ENCODE measurements at regions not wholly inside any gene's neighbourhood (a gene's known extent, or its start where the extent isn't known, plus 50 kb on each side); places are given as distances from the start of the nearest gene placed in this dataset.
"Not testable (repeated sequence)": the region's sequence is repeated elsewhere in the genome, so short reads cannot be mapped to it uniquely, and the experiment has no call there.

DNA sequence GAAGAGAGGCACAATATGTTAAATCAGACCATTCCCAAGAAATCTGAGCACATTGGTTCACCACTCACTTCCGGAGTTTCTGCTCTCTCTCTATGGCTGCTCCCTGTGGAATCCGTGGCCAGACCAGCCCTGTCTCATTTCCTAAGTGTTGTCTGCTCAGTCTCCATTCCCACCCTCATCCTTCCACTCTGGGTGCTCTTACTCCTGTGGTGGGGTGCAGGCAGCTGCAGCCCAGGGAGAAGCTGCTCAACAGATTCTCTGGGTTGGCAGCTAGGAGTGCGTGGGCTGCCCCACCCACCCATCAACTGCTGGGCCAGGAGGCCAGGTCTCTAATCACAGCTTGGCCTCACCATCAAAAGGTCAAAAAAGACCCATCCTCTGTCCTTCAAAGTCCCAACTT is 98.3 kb downstream of the ARL4C start:
- Mint-ChIP-seq H3K27ac (peak overlapping the region; percentile 77), H3K27me3 (ENCODE audit: low read depth) (no peaks in the 10 kb centered on the region), H3K9me3 (peaks cover 12% of the 10 kb centered on the region), H3K36me3 (ENCODE audit: low read depth) (peaks cover 4% of the 10 kb centered on the region), H3K4me1 (ENCODE audit: low read depth) (peaks cover 55% of the 10 kb centered on the region), H3K4me3 (no peak overlapping the region)

GRCh38 chr2:234395891-234396420 is 100.9 kb downstream of the ARL4C start:
- Mint-ChIP-seq H3K27ac (no peak overlapping the region), H3K4me1 (ENCODE audit: low read depth) (peaks cover 54% of the 10 kb centered on the region)

GRCh38 chr2:234394450-234394849 is 102.4 kb downstream of the ARL4C start:
- Mint-ChIP-seq H3K9me3 (no peaks in the 10 kb centered on the region), H3K4me3 (no peak overlapping the region), H3K4me1 (ENCODE audit: low read depth) (peaks cover 44% of the 10 kb centered on the region), H3K27ac (no peak overlapping the region), H3K27me3 (ENCODE audit: low read depth) (no peaks in the 10 kb centered on the region), H3K36me3 (ENCODE audit: low read depth) (peaks cover 5% of the 10 kb centered on the region)

More at GRCh38 chr2:234395891-234396420, 100.9 kb downstream of the ARL4C start:
- Mint-ChIP-seq H3K9me3 (peaks cover 7% of the 10 kb centered on the region), H3K27me3 (ENCODE audit: low read depth) (no peaks in the 10 kb centered on the region), H3K36me3 (ENCODE audit: low read depth) (peaks cover 6% of the 10 kb centered on the region), H3K4me3 (no peak overlapping the region)

GRCh38 chr2:234393354-234393753 is 103.5 kb downstream of the ARL4C start:
- no peaks in the 10 kb centered on the region for H3K27me3 Mint-ChIP-seq (ENCODE audit: low read depth)
- peaks cover 40% of the 10 kb centered on the region for H3K4me1 Mint-ChIP-seq (ENCODE audit: low read depth)
- H3K27ac Mint-ChIP-seq, result peak overlapping the region; percentile 43
- H3K9me3 Mint-ChIP-seq, result no peaks in the 10 kb centered on the region
- H3K36me3 Mint-ChIP-seq (ENCODE audit: low read depth), result peaks cover 4% of the 10 kb centered on the region
- peak overlapping the region; percentile 49 for H3K4me3 Mint-ChIP-seq

DNA sequence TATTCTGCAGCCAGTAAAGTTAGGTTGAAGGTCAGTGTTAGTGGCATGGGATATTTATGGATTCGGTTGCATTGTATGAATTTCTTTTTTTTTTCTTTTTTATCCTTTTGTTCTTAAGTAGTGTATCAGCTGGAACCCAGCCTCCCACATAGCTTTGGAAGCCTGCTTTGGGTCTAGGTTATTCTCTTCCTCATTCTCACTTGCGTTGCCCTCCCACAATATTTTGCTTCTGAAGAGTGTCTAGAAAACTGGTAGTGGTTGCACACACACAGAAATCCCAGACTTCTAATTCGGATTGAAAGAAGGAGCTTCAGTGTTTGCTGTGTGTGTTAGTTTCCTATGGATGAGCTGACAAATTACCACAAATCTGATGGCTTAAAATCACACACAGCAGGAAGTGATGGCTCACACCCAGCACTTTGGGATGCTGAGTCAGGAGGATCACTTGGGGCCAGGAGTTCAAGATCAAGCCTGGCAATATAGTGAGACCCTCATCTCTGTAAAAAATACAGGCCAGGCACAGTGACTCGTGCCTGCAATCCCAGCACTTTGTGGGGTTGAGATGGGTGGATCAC is 104.8 kb downstream of the ARL4C start:
- H3K9me3 Mint-ChIP-seq, result no peaks in the 10 kb centered on the region
- H3K4me1 Mint-ChIP-seq (ENCODE audit: low read depth), result peaks cover 40% of the 10 kb centered on the region
- no peak overlapping the region for H3K4me3 Mint-ChIP-seq

DNA sequence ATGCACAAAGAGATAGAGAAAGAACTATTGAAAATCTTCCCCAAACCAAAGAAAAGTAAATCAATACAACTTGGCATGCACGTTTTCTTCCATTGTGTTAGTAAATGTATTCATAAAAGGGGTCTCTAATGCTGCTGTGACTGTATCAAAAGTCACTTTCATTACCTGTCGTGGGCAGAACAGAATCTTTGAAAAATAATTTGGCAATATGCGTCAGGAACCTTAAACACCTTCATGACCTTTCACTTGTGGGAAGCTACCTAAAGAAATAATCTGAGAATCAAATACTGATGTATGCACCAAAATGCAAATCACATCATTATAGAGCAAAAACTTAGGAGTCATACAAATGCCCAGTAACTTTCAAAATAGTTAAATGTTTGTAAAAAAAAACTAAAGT is 105.3 kb downstream of the ARL4C start:
- Mint-ChIP-seq H3K9me3 (peaks cover 2% of the 10 kb centered on the region), H3K4me1 (ENCODE audit: low read depth) (peaks cover 42% of the 10 kb centered on the region), H3K27me3 (ENCODE audit: low read depth) (no peaks in the 10 kb centered on the region), H3K4me3 (no peak overlapping the region), H3K36me3 (ENCODE audit: low read depth) (peaks cover 8% of the 10 kb centered on the region), H3K27ac (no peak overlapping the region)

More for the DNA sequence above, 104.8 kb downstream of the ARL4C start:
- Mint-ChIP-seq H3K27me3 (ENCODE audit: low read depth) (no peaks in the 10 kb centered on the region), H3K36me3 (ENCODE audit: low read depth) (peaks cover 6% of the 10 kb centered on the region), H3K27ac (no peak overlapping the region)

- Mint-ChIP-seq H3K36me3 (ENCODE audit: low read depth) (peaks cover 11% of the 10 kb centered on the region), H3K4me1 (ENCODE audit: low read depth) (peaks cover 34% of the 10 kb centered on the region)
- not testable (repeated sequence) for H3K9me3 Mint-ChIP-seq; H3K4me3 Mint-ChIP-seq; H3K27ac Mint-ChIP-seq; H3K27me3 Mint-ChIP-seq (ENCODE audit: low read depth)
These were observed 107.2 kb downstream of the ARL4C start for GRCh38 chr2:234389661-234390060.

- H3K9me3 Mint-ChIP-seq, result peaks cover 13% of the 10 kb centered on the region
- peaks cover 24% of the 10 kb centered on the region for H3K4me1 Mint-ChIP-seq (ENCODE audit: low read depth)
- H3K27ac Mint-ChIP-seq, result no peak overlapping the region
- H3K4me3 Mint-ChIP-seq, result no peak overlapping the region
- no peaks in the 10 kb centered on the region for H3K27me3 Mint-ChIP-seq (ENCODE audit: low read depth)
- peaks cover 11% of the 10 kb centered on the region for H3K36me3 Mint-ChIP-seq (ENCODE audit: low read depth)
These were observed 108.3 kb downstream of the ARL4C start for GRCh38 chr2:234388591-234388990.

GRCh38 chr2:234386971-234387370 is 109.9 kb downstream of the ARL4C start:
- Mint-ChIP-seq H3K4me3 (no peak overlapping the region), H3K27me3 (ENCODE audit: low read depth) (no peaks in the 10 kb centered on the region), H3K4me1 (ENCODE audit: low read depth) (peaks cover 9% of the 10 kb centered on the region), H3K27ac (peak overlapping the region; percentile 55), H3K36me3 (ENCODE audit: low read depth) (peaks cover 9% of the 10 kb centered on the region), H3K9me3 (peaks cover 13% of the 10 kb centered on the region)

DNA sequence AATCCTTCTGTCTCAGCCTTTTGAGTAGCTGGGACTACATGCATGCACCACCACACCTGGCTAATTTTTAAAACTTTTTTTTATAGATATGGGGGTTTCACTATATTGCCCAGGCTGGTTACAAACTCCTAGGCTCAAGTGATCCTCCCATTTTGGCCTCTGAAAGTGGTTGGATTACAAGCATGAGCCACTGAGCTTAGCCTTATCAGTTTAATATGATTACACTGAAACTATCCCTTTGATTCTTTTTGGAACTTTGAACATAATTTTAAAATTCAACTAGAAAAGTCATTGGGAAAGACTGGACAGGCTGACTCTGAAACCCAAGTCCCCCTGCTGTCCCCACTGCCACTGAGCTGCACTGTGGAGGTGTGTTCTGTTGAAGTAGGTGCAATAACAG is 114.8 kb downstream of the ARL4C start:
- H3K27ac Mint-ChIP-seq, result no peak overlapping the region
- no peak overlapping the region for H3K4me3 Mint-ChIP-seq
- peaks cover 5% of the 10 kb centered on the region for H3K36me3 Mint-ChIP-seq (ENCODE audit: low read depth)
- peaks cover 2% of the 10 kb centered on the region for H3K4me1 Mint-ChIP-seq (ENCODE audit: low read depth)
- no peaks in the 10 kb centered on the region for H3K27me3 Mint-ChIP-seq (ENCODE audit: low read depth)
- H3K9me3 Mint-ChIP-seq, result peaks cover 13% of the 10 kb centered on the region

DNA sequence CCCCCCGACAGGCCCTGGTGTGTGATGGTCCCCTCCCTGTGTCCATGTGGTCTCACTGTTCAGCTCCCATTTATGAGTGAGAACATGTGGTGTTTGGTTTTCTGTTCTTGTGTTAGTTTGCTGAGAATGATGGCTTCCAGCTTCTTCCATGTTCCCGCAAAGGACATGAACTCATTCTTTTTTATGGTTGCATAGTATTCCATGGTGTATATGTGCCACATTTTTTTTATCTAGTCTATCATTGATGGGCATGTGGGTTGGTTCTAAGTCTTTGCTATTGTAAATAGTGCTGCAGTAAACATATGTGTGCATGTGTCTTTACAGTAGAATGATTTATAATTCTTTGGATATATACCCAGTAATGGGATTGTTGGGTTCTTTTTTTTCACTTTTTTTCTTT is 117.9 kb downstream of the ARL4C start:
- peaks cover 19% of the 10 kb centered on the region for H3K4me1 Mint-ChIP-seq (ENCODE audit: low read depth)
- not testable (repeated sequence) for H3K27ac Mint-ChIP-seq; H3K4me3 Mint-ChIP-seq; H3K27me3 Mint-ChIP-seq (ENCODE audit: low read depth); H3K36me3 Mint-ChIP-seq (ENCODE audit: low read depth); H3K9me3 Mint-ChIP-seq

DNA sequence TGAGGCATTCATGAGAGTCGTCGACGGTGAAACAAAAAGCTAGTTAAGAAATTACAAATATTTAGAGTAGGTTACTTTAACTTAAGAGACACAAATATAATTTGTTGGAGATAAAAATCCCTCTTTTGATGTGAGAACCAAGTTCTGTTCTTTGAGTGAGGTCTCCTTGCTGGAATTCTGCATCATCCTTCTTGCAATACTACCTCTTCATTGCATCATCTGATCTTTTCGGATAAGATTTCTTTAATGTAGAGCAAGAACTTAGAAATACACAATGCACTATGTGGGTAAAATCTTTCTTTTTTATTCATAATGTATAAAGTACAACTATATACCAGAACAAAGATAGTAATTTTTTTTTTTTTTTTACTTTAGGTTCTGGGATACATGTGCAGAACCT is 118.4 kb downstream of the ARL4C start:
- Mint-ChIP-seq H3K36me3 (ENCODE audit: low read depth) (peaks cover 1% of the 10 kb centered on the region), H3K4me3 (no peak overlapping the region), H3K27me3 (ENCODE audit: low read depth) (no peaks in the 10 kb centered on the region), H3K9me3 (no peaks in the 10 kb centered on the region), H3K27ac (no peak overlapping the region), H3K4me1 (ENCODE audit: low read depth) (peaks cover 23% of the 10 kb centered on the region)

DNA sequence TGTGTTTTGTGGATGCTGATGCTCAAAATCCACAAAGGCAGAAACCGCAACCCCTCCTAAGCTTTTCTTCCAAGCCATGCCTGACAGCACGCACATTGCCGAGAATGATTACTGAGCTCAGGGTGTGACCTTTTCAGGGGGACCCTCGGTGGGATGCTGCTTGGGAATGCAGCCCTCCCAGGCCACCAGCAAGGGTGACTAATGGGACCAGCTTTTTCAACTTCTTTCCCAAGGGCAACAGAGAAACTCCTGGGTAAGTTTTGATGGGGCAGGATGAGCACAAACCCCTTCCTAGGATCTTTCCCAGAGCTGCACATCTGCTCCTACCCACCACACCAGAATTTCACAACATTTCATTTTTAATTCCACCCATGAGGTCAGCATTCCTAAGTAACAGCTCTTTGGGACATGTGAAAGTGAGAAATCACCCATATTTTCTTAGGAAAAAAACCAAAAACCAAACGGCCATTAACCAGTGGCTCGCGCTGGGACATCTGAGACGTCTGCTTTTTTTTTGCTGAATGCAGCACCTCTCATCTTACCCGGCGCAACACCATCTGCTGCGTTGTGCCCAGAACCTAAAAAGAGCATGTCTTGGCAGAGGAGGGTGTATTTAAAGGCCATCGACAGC is 119.0 kb downstream of the ARL4C start:
- H3K9me3 Mint-ChIP-seq, result no peaks in the 10 kb centered on the region
- peaks cover 28% of the 10 kb centered on the region for H3K4me1 Mint-ChIP-seq (ENCODE audit: low read depth)
- H3K27ac Mint-ChIP-seq, result no peak overlapping the region
- H3K27me3 Mint-ChIP-seq (ENCODE audit: low read depth), result no peaks in the 10 kb centered on the region
- no peak overlapping the region for H3K4me3 Mint-ChIP-seq
- peaks cover 5% of the 10 kb centered on the region for H3K36me3 Mint-ChIP-seq (ENCODE audit: low read depth)

DNA sequence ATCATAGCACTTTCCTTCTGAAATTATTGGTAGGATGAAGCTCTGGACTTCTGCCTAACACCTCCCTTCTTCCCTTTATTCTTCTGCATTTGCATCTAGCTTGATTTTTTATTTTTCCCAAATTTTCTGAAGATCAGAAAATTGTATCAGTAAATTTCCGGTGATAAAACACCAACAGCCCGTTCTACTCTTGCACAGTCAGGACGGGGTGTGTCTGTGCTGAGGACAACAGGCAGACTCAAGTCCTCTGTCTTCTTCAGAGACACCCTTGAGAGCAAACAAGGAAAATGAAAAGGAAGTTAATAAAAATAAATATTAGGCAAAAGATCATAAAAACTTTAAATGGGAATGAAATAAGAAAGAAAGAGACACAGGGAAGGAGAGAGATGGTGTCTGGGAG is 120.7 kb downstream of the ARL4C start:
- Mint-ChIP-seq H3K4me3 (no peak overlapping the region), H3K27me3 (ENCODE audit: low read depth) (no peaks in the 10 kb centered on the region), H3K4me1 (ENCODE audit: low read depth) (peaks cover 40% of the 10 kb centered on the region), H3K36me3 (ENCODE audit: low read depth) (peaks cover 7% of the 10 kb centered on the region), H3K27ac (no peak overlapping the region), H3K9me3 (no peaks in the 10 kb centered on the region)

DNA sequence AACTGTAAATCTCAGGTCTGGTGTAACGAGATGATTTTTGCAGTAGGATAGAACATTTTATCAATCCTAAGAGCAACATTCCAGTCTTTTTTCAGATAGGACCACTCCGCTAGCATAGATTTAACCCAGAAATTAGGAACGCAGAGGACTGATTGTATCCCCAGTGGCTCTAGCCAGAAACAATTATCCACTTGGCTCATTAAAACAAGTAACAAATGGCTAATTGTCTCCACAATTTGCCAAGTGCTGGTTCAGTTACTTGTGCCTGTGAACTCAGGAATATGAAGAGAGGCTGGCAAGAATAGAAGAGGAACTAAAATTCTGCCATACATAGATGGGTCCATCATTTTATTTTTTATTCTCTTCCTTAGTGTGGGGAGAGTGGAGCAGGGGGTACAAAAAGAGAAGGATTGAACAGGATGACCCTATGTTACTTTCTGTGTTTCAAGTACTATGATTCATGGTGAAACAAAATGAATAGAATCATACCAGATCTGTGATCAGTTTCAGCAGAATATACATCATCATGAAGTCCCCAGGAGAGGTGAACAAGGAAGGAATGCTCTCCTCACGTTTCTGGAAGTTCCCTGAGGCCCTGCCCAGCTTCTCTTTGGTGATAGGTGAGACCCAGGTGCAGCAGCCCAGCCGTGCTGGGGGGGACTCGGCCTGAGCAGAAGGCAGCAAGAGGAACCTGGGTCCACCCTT is 121.6 kb downstream of the ARL4C start:
- Mint-ChIP-seq H3K4me1 (ENCODE audit: low read depth) (peaks cover 48% of the 10 kb centered on the region), H3K4me3 (no peak overlapping the region), H3K36me3 (ENCODE audit: low read depth) (peaks cover 7% of the 10 kb centered on the region), H3K27me3 (ENCODE audit: low read depth) (no peaks in the 10 kb centered on the region), H3K27ac (peak overlapping the region; percentile 46), H3K9me3 (no peaks in the 10 kb centered on the region)

All from T-helper 1 cell treated with Interleukin-12 subunit alpha and Interleukin-12 subunit beta and Interleukin-4 antibody, amounts not matched to agents 30 μg/mL and 1 μg/mL, for 36 hours (primary cell).